GM21737 (cell line): ENCODE measurements at regions not wholly inside any gene's neighbourhood (a gene's known extent, or its start where the extent isn't known, plus 50 kb on each side); places are given as distances from the start of the nearest gene placed in this dataset.

Source experiments
- ATAC-seq: cut with Tn5 transposase; IDR thresholded peaks from one replicate; pipeline ENCODE4 v1.9.1; 2021; ENCODE audit warnings: mild to moderate bottlenecking, moderate library complexity; ENCODE audit not compliant: unreplicated experiment

GRCh38 chr1:234729561-234730474 is 119.8 kb upstream of the IRF2BP2 start:
- ATAC-seq: no peak

- ATAC-seq: no peak
Measured at GRCh38 chr1:234728740-234729139, 118.8 kb upstream of the IRF2BP2 start.

- ATAC-seq: no peak
Measured at GRCh38 chr1:234727018-234727940, 117.3 kb upstream of the IRF2BP2 start.

GRCh38 chr1:234726359-234726943 is 116.5 kb upstream of the IRF2BP2 start:
- ATAC-seq: no peak

- ATAC-seq: no peak
Measured at GRCh38 chr1:234725177-234726132, 115.5 kb upstream of the IRF2BP2 start.

- no peak for ATAC-seq
Measured at GRCh38 chr1:234724516-234725176, 114.7 kb upstream of the IRF2BP2 start.

GRCh38 chr1:234722904-234723720 is 113.1 kb upstream of the IRF2BP2 start:
- ATAC-seq: no peak

- ATAC-seq: no peak
Measured at GRCh38 chr1:234722270-234722704, 112.3 kb upstream of the IRF2BP2 start.

GRCh38 chr1:234721476-234722269 is 111.7 kb upstream of the IRF2BP2 start:
- no peak for ATAC-seq

- no peak for ATAC-seq
Measured at GRCh38 chr1:234720709-234721441, 110.9 kb upstream of the IRF2BP2 start.

- ATAC-seq: no peak
Measured at GRCh38 chr1:234719454-234720251, 109.7 kb upstream of the IRF2BP2 start.

GRCh38 chr1:234718496-234719453 is 108.8 kb upstream of the IRF2BP2 start:
- no peak for ATAC-seq

GRCh38 chr1:234716908-234717375 is 107.0 kb upstream of the IRF2BP2 start:
- ATAC-seq: no peak

- no peak for ATAC-seq
Measured at GRCh38 chr1:234715252-234716014, 105.5 kb upstream of the IRF2BP2 start.
